WTC11 (cell line): ENCODE measurements at regions not wholly inside any gene's neighbourhood (a gene's known extent, or its start where the extent isn't known, plus 50 kb on each side); places are given as distances from the start of the nearest gene placed in this dataset.

ENCODE experiments used
- ATAC-seq: fragments of 200-7000 bp; cut with Tn5 transposase; 2 replicates; pipeline ENCODE4 v1.10.0; 2021; ENCODE audit warnings: mild to moderate bottlenecking, moderate library complexity
- CTCF ChIA-PET: fragments of 300-600 bp; sonication (Branson Sonifier 250); formaldehyde crosslinking; loops from one replicate; lab custom pipeline; 2021; ENCODE audit warnings: antibody characterized with exemption; lab: Charles Lee
- POLR2A ChIA-PET: fragments of 350-600 bp; sonication (Branson Sonifier 250); formaldehyde crosslinking; loops from one replicate; lab custom pipeline; 2021; ENCODE audit warnings: antibody characterized with exemption; lab: Charles Lee
- DNase-seq: peaks from one replicate; pipeline ENCODE4 v3.0.0; 2021; ENCODE audit warnings: low spot score
- H3K27ac Mint-ChIP-seq: 2 replicates; pipeline ENCODE4 v1.8.0; 2021; ENCODE audit warnings: mixed read lengths
- H3K27me3 Mint-ChIP-seq: 2 replicates; pipeline ENCODE4 v1.8.0; 2021; ENCODE audit warnings: low read depth, mild to moderate bottlenecking, moderate library complexity, mixed read lengths
- H3K36me3 Mint-ChIP-seq: 2 replicates; pipeline ENCODE4 v1.8.0; 2021; ENCODE audit warnings: mixed read lengths
- H3K4me1 Mint-ChIP-seq: 2 replicates; pipeline ENCODE4 v1.8.0; 2022; ENCODE audit warnings: mixed read lengths
- H3K4me3 Mint-ChIP-seq: 2 replicates; pipeline ENCODE4 v1.8.0; 2021; ENCODE audit warnings: mild to moderate bottlenecking, moderate library complexity, mixed read lengths
- H3K9me3 Mint-ChIP-seq: 2 replicates; pipeline ENCODE4 v1.8.0; 2021; ENCODE audit warnings: mixed read lengths
- AFF4 ChIP-seq: sonication (generic); formaldehyde crosslinking; IDR thresholded peaks from 2 replicates; pipeline ENCODE4 v1.8.1; 2023; ENCODE audit warnings: mild to moderate bottlenecking, missing genetic modification reagents, borderline replicate concordance
- ATF1 ChIP-seq: sonication (generic); formaldehyde crosslinking; IDR thresholded peaks from 2 replicates; pipeline ENCODE4 v1.8.1; 2023; ENCODE audit warnings: mild to moderate bottlenecking, moderate library complexity, missing genetic modification reagents
- E2F1 ChIP-seq: sonication (generic); formaldehyde crosslinking; IDR thresholded peaks from 2 replicates; pipeline ENCODE4 v1.8.0; 2022; ENCODE audit warnings: mild to moderate bottlenecking, missing genetic modification reagents
- E2F4 ChIP-seq: sonication (generic); formaldehyde crosslinking; IDR thresholded peaks from 2 replicates; pipeline ENCODE4 v1.8.1; 2022; ENCODE audit warnings: low read depth, mild to moderate bottlenecking, moderate library complexity, missing genetic modification reagents, borderline replicate concordance
- ESRRA ChIP-seq: sonication (generic); formaldehyde crosslinking; IDR thresholded peaks from 2 replicates; pipeline ENCODE4 v1.8.1; 2022; ENCODE audit warnings: mild to moderate bottlenecking, missing genetic modification reagents, borderline replicate concordance
- ETV6 ChIP-seq: sonication (generic); formaldehyde crosslinking; IDR thresholded peaks from 2 replicates; pipeline ENCODE4 v1.8.1; 2022; ENCODE audit warnings: mild to moderate bottlenecking, missing genetic modification reagents
- FOXJ3 ChIP-seq: sonication (generic); formaldehyde crosslinking; IDR thresholded peaks from 2 replicates; pipeline ENCODE4 v1.9.0; 2021; ENCODE audit warnings: missing genetic modification reagents, mild to moderate bottlenecking, borderline replicate concordance
- FOXP1 ChIP-seq: sonication (generic); formaldehyde crosslinking; IDR thresholded peaks from 2 replicates; pipeline ENCODE4 v1.8.0; 2022; ENCODE audit warnings: missing genetic modification reagents, mild to moderate bottlenecking, moderate library complexity, borderline replicate concordance
- GTF2I ChIP-seq: fragments of 250-450 bp; sonication (Bioruptor Pico); conservative IDR thresholded peaks from 2 replicates; pipeline ENCODE4 v1.4.0; 2021; ENCODE audit warnings: mild to moderate bottlenecking
- JAZF1 ChIP-seq: fragments of 250-450 bp; sonication (Bioruptor Pico); IDR thresholded peaks from 2 replicates; pipeline ENCODE4 v1.9.0; 2021; ENCODE audit warnings: moderate library complexity, mild to moderate bottlenecking, inconsistent platforms
- NR1H2 ChIP-seq: sonication (generic); formaldehyde crosslinking; IDR thresholded peaks from 2 replicates; pipeline ENCODE4 v1.9.0; 2021; ENCODE audit warnings: mild to moderate bottlenecking, moderate library complexity, missing genetic modification reagents
- NR2C2 ChIP-seq: sonication (generic); formaldehyde crosslinking; IDR thresholded peaks from 2 replicates; pipeline ENCODE4 v1.8.0; 2022; ENCODE audit warnings: mild to moderate bottlenecking, missing genetic modification reagents
- RELA ChIP-seq: sonication (generic); formaldehyde crosslinking; IDR thresholded peaks from 2 replicates; pipeline ENCODE4 v1.8.1; 2022; ENCODE audit warnings: missing genetic modification reagents, mild to moderate bottlenecking, borderline replicate concordance
- SP1 ChIP-seq: sonication (generic); formaldehyde crosslinking; conservative IDR thresholded peaks from 2 replicates; pipeline ENCODE4 v1.8.1; 2022; ENCODE audit warnings: missing genetic modification reagents
- ZBTB21 ChIP-seq: sonication (generic); formaldehyde crosslinking; IDR thresholded peaks from 2 replicates; pipeline ENCODE4 v1.8.1; 2023; ENCODE audit warnings: mild to moderate bottlenecking, missing genetic modification reagents, borderline replicate concordance
- ZNF263 ChIP-seq: sonication (generic); formaldehyde crosslinking; IDR thresholded peaks from 2 replicates; pipeline ENCODE4 v1.8.1; 2022; ENCODE audit warnings: low read depth, mild to moderate bottlenecking, moderate library complexity, missing genetic modification reagents
- ZSCAN18 ChIP-seq: fragments of 250-450 bp; sonication (Bioruptor Pico); IDR thresholded peaks from 2 replicates; pipeline ENCODE4 v2.1.2; 2022; ENCODE audit warnings: mild to moderate bottlenecking, moderate library complexity
- TF ChIP-seq, protein P1 (sequence below): sonication (generic); formaldehyde crosslinking; IDR thresholded peaks from 2 replicates; pipeline ENCODE4 v1.8.0; 2022; ENCODE audit warnings: mild to moderate bottlenecking, missing genetic modification reagents
- TF ChIP-seq, protein P2 (sequence below): fragments of 200-600 bp; IDR thresholded peaks from 2 replicates; pipeline ENCODE4 v1.8.0; 2022; ENCODE audit warnings: antibody characterized with exemption
- TF ChIP-seq, protein P3 (sequence below): sonication (generic); formaldehyde crosslinking; IDR thresholded peaks from 2 replicates; pipeline ENCODE4 v1.8.0; 2022; ENCODE audit warnings: mild to moderate bottlenecking, missing genetic modification reagents
- TF ChIP-seq, protein P4 (sequence below): fragments of 250-450 bp; sonication (Bioruptor Pico); IDR thresholded peaks from 2 replicates; pipeline ENCODE4 v1.9.0; 2021; ENCODE audit warnings: mild to moderate bottlenecking, borderline replicate concordance

DNA sequence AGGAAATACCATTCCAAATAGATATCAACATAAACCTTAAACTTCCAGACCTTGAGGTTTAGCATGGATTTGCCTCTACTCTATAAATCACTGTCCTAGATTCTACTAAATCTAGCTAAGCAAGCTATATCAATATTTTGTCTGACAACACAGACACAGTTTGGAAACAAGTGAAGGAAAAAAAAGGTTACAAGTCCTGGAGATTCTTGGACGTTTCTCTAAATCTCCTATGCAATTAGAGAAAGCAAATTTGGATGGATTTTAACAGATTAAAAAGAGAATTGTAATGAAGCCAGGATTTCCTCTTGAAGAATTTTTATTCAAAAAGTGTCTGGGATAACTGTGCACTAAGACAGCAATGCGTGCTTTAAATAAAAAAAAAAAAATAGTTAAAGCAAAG, 441.1 kb upstream of the DPH6 start (continued):
- TF ChIP-seq AFF4 (CRISPR knock-in tag): no peak
- TF ChIP-seq, protein P1, sequence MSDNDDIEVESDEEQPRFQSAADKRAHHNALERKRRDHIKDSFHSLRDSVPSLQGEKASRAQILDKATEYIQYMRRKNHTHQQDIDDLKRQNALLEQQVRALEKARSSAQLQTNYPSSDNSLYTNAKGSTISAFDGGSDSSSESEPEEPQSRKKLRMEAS: no peak
- TF ChIP-seq ZSCAN18: no peak
- TF ChIP-seq E2F1 (CRISPR knock-in tag): no peak
- TF ChIP-seq SP1 (CRISPR knock-in tag): no peak
- TF ChIP-seq FOXJ3 (CRISPR knock-in tag): no peak
- no peak for TF ChIP-seq FOXP1 (CRISPR knock-in tag)
- no peak for TF ChIP-seq ZNF263 (CRISPR knock-in tag)
- no peak for TF ChIP-seq GTF2I (CRISPR knock-in tag)
- TF ChIP-seq, all 79 proteins: peak for 0

DNA sequence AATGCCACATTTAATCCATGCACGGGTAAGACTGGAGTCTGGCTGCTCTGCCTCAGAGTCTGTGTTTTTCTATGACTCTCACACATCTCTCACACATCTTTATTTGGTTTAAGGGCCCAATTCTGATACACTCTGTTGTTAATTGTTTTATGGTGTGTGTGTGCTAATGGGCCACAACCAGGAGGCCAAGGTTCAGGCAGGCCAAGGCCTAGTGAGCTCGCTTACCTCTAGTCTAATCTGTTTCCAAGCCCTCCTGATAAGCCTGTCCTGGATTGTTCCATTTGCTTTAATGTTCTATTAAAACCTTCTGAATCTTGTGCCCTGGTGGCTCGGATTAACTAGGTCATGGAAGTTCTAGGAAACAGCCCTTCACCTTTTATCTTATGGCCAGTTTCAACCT, 445.4 kb upstream of the DPH6 start:
- H3K4me3 Mint-ChIP-seq: no peak overlapping the region
- DNase-seq (no peak), ATAC-seq (no peak)
- 0 out of 2 replicates have a peak, but pooled peaks cover 2% of the 10 kb centered on the region for H3K4me1 Mint-ChIP-seq
- no peak overlapping the region for H3K27ac Mint-ChIP-seq
- ChIA-PET POLR2A (no interaction called here), CTCF (no interaction called here)
- H3K36me3 Mint-ChIP-seq: peaks cover 2% of the 10 kb centered on the region; the same call in 1 of the 2 replicates
- TF ChIP-seq ETV6 (CRISPR knock-in tag) (no peak), ZBTB21 (CRISPR knock-in tag) (no peak), NR1H2 (CRISPR knock-in tag) (no peak), JAZF1 (CRISPR knock-in tag) (no peak), E2F4 (no peak), ATF1 (no peak), RELA (CRISPR knock-in tag) (no peak), ZNF263 (CRISPR knock-in tag) (no peak), ESRRA (CRISPR knock-in tag) (no peak), NR2C2 (CRISPR knock-in tag) (no peak)
- TF ChIP-seq, protein P1: no peak
- TF ChIP-seq, protein P2, sequence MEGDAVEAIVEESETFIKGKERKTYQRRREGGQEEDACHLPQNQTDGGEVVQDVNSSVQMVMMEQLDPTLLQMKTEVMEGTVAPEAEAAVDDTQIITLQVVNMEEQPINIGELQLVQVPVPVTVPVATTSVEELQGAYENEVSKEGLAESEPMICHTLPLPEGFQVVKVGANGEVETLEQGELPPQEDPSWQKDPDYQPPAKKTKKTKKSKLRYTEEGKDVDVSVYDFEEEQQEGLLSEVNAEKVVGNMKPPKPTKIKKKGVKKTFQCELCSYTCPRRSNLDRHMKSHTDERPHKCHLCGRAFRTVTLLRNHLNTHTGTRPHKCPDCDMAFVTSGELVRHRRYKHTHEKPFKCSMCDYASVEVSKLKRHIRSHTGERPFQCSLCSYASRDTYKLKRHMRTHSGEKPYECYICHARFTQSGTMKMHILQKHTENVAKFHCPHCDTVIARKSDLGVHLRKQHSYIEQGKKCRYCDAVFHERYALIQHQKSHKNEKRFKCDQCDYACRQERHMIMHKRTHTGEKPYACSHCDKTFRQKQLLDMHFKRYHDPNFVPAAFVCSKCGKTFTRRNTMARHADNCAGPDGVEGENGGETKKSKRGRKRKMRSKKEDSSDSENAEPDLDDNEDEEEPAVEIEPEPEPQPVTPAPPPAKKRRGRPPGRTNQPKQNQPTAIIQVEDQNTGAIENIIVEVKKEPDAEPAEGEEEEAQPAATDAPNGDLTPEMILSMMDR: no peak
- TF ChIP-seq, protein P3, sequence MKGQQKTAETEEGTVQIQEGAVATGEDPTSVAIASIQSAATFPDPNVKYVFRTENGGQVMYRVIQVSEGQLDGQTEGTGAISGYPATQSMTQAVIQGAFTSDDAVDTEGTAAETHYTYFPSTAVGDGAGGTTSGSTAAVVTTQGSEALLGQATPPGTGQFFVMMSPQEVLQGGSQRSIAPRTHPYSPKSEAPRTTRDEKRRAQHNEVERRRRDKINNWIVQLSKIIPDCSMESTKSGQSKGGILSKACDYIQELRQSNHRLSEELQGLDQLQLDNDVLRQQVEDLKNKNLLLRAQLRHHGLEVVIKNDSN (CRISPR knock-in tag): no peak
- TF ChIP-seq, protein P4, sequence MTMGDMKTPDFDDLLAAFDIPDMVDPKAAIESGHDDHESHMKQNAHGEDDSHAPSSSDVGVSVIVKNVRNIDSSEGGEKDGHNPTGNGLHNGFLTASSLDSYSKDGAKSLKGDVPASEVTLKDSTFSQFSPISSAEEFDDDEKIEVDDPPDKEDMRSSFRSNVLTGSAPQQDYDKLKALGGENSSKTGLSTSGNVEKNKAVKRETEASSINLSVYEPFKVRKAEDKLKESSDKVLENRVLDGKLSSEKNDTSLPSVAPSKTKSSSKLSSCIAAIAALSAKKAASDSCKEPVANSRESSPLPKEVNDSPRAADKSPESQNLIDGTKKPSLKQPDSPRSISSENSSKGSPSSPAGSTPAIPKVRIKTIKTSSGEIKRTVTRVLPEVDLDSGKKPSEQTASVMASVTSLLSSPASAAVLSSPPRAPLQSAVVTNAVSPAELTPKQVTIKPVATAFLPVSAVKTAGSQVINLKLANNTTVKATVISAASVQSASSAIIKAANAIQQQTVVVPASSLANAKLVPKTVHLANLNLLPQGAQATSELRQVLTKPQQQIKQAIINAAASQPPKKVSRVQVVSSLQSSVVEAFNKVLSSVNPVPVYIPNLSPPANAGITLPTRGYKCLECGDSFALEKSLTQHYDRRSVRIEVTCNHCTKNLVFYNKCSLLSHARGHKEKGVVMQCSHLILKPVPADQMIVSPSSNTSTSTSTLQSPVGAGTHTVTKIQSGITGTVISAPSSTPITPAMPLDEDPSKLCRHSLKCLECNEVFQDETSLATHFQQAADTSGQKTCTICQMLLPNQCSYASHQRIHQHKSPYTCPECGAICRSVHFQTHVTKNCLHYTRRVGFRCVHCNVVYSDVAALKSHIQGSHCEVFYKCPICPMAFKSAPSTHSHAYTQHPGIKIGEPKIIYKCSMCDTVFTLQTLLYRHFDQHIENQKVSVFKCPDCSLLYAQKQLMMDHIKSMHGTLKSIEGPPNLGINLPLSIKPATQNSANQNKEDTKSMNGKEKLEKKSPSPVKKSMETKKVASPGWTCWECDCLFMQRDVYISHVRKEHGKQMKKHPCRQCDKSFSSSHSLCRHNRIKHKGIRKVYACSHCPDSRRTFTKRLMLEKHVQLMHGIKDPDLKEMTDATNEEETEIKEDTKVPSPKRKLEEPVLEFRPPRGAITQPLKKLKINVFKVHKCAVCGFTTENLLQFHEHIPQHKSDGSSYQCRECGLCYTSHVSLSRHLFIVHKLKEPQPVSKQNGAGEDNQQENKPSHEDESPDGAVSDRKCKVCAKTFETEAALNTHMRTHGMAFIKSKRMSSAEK (CRISPR knock-in tag): no peak
- no peaks in the 10 kb centered on the region for H3K27me3 Mint-ChIP-seq
- H3K9me3 Mint-ChIP-seq: peaks cover 11% of the 10 kb centered on the region
